ENCODE measurements at regions not wholly inside any gene's neighbourhood (a gene's known extent, or its start where the extent isn't known, plus 50 kb on each side); places are given as distances from the start of the nearest gene placed in this dataset.

DNA sequence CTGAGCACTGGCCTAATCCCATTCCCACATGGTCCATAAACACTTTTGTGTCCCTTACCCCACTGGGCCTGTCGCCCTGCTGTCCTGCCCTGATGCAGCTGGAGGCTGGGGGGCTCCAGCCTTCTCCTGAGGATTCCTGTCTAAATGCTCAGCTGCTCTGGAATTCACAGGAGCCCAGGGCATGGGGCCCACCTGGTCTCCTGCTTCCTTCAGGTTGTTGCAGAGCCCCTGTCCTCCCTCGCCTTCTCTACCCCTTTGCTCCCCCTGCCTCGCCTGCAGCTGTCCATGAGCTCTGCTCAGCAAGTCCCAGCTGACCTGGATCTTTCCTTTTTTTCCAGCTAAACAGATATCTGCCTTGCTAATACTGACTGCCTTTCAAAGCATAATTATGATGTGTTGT lies 286.9 kb downstream of the XXYLT1 start:
- Mint-ChIP-seq H3K27me3 (ENCODE audit: low read depth) (peaks cover 19% of the 10 kb centered on the region), H3K4me1 (peaks cover 5 to 11% of the 10 kb centered on the region in 2 experiments), H3K27ac (no peak overlapping the region), H3K9me3 (peaks cover 7 to 8% of the 10 kb centered on the region in 2 experiments; a peak in 3 of 5 replicates), H3K36me3 (ENCODE audit: insufficient read depth in 1 of 3, low read depth in 3 of 3) (peaks cover 0 to 2% (median 0%) of the 10 kb centered on the region in 3 experiments; a peak in 2 of 7 replicates), H3K4me3 (no peak overlapping the region)
- H3K4ac ChIP-seq (ENCODE audit: low read depth, low read length): no peak overlapping the region
- no peaks in the 10 kb centered on the region for H3K79me1 ChIP-seq (ENCODE audit: insufficient read depth, low read depth, low read length, poor library complexity, severe bottlenecking)
- H3K79me2 ChIP-seq (ENCODE audit: insufficient read depth, low read length): no peaks in the 10 kb centered on the region
- no peak overlapping the region for H2BK20ac ChIP-seq (ENCODE audit: low read depth, low read length, poor library complexity, severe bottlenecking)
- H3K4me2 ChIP-seq (ENCODE audit: insufficient read depth, insufficient read length, low read length): no peak overlapping the region
- no peaks in the 10 kb centered on the region; the same call in 1 of the 2 replicates for H3K27me3 ChIP-seq (ENCODE audit: insufficient read depth, low read length)
- H4K5ac ChIP-seq (ENCODE audit: insufficient read length, low read depth, low read length): no peak overlapping the region
- no peak overlapping the region for H2BK15ac ChIP-seq (ENCODE audit: low read depth, low read length)
- H3K9ac ChIP-seq (ENCODE audit: extremely low read depth, insufficient read length, low read length): no peak overlapping the region
- no peak for DNase-seq
- no peak overlapping the region for H3K23ac ChIP-seq (ENCODE audit: insufficient read length, low read depth, low read length)
- no CpG with 5 or more reads among the region's 3 CpGs for WGBS (ENCODE audit: extremely low coverage, insufficient read length, low lambda C conversion rate)
- H4K20me1 ChIP-seq (ENCODE audit: control insufficient read depth, insufficient read depth, insufficient read length): no peaks in the 10 kb centered on the region
- H3K18ac ChIP-seq (ENCODE audit: insufficient read length, low read depth, low read length): no peak overlapping the region
- no peak overlapping the region for H3K56ac ChIP-seq (ENCODE audit: insufficient read length, low read depth, low read length)
- H3K23me2 ChIP-seq (ENCODE audit: insufficient read length, low read depth, low read length, poor library complexity, severe bottlenecking): no peaks in the 10 kb centered on the region
- no peak overlapping the region for H3K27ac ChIP-seq (ENCODE audit: insufficient read length, low read depth, low read length)
- H2AFZ ChIP-seq (ENCODE audit: low read length): no peak overlapping the region
- H4K8ac ChIP-seq (replicated peaks; ENCODE audit: insufficient read length, low read depth, low read length): no peak overlapping the region
- no peaks in the 10 kb centered on the region for H3K4me1 ChIP-seq (ENCODE audit: insufficient read depth, low read length)
- no peak overlapping the region for H2AK5ac ChIP-seq (ENCODE audit: insufficient read length, low read length)
- H2BK120ac ChIP-seq (ENCODE audit: low read depth, low read length, poor library complexity, severe bottlenecking): no peak overlapping the region
- TF ChIP-seq, protein P1, sequence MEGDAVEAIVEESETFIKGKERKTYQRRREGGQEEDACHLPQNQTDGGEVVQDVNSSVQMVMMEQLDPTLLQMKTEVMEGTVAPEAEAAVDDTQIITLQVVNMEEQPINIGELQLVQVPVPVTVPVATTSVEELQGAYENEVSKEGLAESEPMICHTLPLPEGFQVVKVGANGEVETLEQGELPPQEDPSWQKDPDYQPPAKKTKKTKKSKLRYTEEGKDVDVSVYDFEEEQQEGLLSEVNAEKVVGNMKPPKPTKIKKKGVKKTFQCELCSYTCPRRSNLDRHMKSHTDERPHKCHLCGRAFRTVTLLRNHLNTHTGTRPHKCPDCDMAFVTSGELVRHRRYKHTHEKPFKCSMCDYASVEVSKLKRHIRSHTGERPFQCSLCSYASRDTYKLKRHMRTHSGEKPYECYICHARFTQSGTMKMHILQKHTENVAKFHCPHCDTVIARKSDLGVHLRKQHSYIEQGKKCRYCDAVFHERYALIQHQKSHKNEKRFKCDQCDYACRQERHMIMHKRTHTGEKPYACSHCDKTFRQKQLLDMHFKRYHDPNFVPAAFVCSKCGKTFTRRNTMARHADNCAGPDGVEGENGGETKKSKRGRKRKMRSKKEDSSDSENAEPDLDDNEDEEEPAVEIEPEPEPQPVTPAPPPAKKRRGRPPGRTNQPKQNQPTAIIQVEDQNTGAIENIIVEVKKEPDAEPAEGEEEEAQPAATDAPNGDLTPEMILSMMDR (conservative IDR thresholded peaks at IDR 0.05): no peak
- no peak overlapping the region for H2BK12ac ChIP-seq (ENCODE audit: insufficient read length, low read depth, low read length)
- no peak overlapping the region for H3K14ac ChIP-seq (ENCODE audit: insufficient read depth, low read length)
- H3T11ph ChIP-seq (ENCODE audit: low read length): no peak overlapping the region
- no peak overlapping the region for H4K91ac ChIP-seq (ENCODE audit: insufficient read length, low read depth, low read length)
- no peaks in the 10 kb centered on the region for H3K9me3 ChIP-seq (ENCODE audit: control insufficient read depth, low read depth, low read length)
- no peak overlapping the region for H2BK5ac ChIP-seq (ENCODE audit: insufficient read length, low read length)
